Cardiac muscle cell (in vitro differentiated cells and primary cell): ENCODE measurements at regions not wholly inside any gene's neighbourhood (a gene's known extent, or its start where the extent isn't known, plus 50 kb on each side); places are given as distances from the start of the nearest gene placed in this dataset.
A peak's percentile ranks its signal among the peaks of the same experiment; 100 is the strongest.

Experiments used
- DNase-seq, 2 donors: peaks; one replicate each; pipeline versions ENCODE4 v3.0.0 to v3.0.0-alpha.2; 2010 to 2017; ENCODE audit warnings: low read depth in 1 of 2, low spot score in 1 of 2
- H3K27ac ChIP-seq: fragments of 200-600 bp; sonication (generic); 2 replicates; pipeline ENCODE4 v1.5.1; 2016
- H3K27me3 ChIP-seq: fragments of 200-600 bp; sonication (generic); 2 replicates; pipeline ENCODE4 v1.6.0; 2016; ENCODE audit warnings: control low read depth
- H3K36me3 ChIP-seq: fragments of 200-600 bp; sonication (generic); 2 replicates; pipeline ENCODE4 v1.5.1; 2016; ENCODE audit warnings: control low read depth
- H3K4me1 ChIP-seq: fragments of 200-600 bp; sonication (generic); 2 replicates; pipeline ENCODE4 v1.8.1; 2017; ENCODE audit warnings: low read depth, mild to moderate bottlenecking, mixed run types
- H3K4me3 ChIP-seq: fragments of 200-600 bp; sonication (generic); 2 replicates; pipeline ENCODE4 v1.5.1; 2016; ENCODE audit warnings: mild to moderate bottlenecking
- H3K9me3 ChIP-seq: fragments of 200-600 bp; sonication (generic); 2 replicates; pipeline ENCODE4 v1.5.1; 2017; ENCODE audit warnings: low read depth, mild to moderate bottlenecking, control low read depth
- TF ChIP-seq, protein P1 (sequence below): IDR thresholded peaks from 2 replicates; pipeline ENCODE4 v1.5.1; 2012; ENCODE audit warnings: low read depth, mild to moderate bottlenecking, low read length

DNA sequence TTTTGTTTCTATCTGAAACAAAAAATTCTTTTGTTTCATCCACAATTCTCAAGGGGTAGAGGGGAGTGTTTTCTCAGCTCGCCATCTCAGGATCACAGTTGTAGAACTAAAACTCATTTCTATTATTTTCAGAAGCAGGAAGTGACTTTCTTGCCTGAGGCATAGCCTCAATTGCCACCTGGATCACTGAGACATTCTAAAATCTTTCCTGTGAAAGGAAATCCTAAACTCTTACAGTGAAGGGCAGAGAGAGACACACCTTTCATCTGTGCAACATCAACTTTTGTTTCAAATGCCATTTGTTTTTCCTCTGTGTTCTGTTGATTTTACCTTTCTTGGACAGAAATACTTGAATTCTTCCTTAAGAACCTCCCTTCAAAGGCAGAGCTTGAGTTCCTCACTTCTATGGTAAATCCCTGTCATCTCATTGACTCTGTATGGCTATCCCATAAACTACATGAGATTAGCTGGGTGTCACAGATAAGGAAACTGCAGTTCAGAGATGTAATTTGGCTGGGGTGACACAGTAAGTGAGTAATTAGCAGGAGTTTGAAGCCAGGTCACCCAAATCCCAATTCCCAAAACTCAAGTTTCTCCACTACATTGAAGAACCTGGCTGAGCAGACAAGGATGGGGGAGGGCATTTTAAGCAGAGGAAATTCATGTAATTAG, 224.4 kb upstream of the HTR2A start:
- H3K4me3 ChIP-seq: no peak overlapping the region
- H3K36me3 ChIP-seq: no peaks in the 10 kb centered on the region
- DNase-seq: no peak
- no peaks in the 10 kb centered on the region for H3K9me3 ChIP-seq
- H3K27me3 ChIP-seq: no peaks in the 10 kb centered on the region
- H3K4me1 ChIP-seq: peaks cover 6% of the 10 kb centered on the region
- no peak overlapping the region for H3K27ac ChIP-seq
- TF ChIP-seq, protein P1, sequence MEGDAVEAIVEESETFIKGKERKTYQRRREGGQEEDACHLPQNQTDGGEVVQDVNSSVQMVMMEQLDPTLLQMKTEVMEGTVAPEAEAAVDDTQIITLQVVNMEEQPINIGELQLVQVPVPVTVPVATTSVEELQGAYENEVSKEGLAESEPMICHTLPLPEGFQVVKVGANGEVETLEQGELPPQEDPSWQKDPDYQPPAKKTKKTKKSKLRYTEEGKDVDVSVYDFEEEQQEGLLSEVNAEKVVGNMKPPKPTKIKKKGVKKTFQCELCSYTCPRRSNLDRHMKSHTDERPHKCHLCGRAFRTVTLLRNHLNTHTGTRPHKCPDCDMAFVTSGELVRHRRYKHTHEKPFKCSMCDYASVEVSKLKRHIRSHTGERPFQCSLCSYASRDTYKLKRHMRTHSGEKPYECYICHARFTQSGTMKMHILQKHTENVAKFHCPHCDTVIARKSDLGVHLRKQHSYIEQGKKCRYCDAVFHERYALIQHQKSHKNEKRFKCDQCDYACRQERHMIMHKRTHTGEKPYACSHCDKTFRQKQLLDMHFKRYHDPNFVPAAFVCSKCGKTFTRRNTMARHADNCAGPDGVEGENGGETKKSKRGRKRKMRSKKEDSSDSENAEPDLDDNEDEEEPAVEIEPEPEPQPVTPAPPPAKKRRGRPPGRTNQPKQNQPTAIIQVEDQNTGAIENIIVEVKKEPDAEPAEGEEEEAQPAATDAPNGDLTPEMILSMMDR: no peak

DNA sequence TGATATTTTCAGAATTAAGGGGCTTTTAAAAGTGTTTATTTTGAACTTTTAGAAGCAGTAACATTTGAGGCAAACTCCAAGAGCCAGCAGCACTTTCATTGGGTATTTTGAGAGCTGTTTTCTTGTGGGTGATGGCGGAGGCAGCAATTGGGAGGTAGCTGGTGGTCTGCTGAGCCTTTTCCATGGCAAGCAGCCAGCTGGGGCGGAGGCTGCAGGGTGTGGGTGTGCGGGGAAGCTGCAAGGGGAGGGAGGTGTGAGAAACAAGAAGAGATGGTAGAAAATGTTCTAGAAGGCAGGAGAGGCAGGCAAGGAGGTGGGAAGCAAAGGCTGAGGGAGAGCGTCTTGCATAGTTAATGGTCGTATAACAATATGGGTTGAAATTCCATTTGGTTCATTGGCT, 223.4 kb upstream of the HTR2A start:
- Histone ChIP-seq H3K36me3 (no peaks in the 10 kb centered on the region), H3K27me3 (no peaks in the 10 kb centered on the region), H3K4me3 (no peak overlapping the region), H3K9me3 (no peaks in the 10 kb centered on the region), H3K27ac (no peak overlapping the region), H3K4me1 (peaks cover 6% of the 10 kb centered on the region)
- DNase-seq: no peak
- TF ChIP-seq, protein P1: no peak

DNA sequence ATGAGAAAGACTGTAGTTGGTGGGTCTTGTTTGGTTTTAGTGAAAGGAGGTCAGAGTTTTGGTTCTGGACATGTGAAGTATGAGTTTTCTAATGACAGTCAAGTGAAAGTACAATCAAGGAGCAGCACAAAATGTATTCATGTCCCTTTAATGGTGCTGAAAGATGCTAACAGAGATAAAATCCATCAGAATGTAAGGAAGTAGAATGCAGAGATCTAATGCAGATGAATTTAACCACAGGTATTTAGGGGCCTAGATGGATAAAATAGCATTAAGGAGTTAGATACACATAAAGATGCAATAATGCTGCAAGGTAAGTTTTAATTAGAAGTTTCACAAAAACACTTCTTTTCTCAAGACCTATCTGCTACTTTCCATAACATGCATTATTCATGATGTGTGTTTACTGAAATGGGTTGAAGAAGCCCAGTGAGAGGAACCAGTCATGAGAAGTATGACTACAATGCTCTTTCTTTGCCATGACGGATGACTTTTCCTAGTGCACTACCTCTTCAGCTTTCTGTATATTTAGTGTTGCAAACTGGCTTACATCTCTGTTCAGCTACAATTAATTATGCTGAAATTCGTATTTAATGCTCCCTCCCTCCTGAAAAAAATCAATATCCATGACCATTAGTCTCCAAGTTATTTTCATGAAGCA, 222.9 kb upstream of the HTR2A start:
- DNase-seq: no peak
- H3K4me1 ChIP-seq: peaks cover 6% of the 10 kb centered on the region
- H3K27me3 ChIP-seq: no peaks in the 10 kb centered on the region
- no peaks in the 10 kb centered on the region for H3K36me3 ChIP-seq
- H3K9me3 ChIP-seq: no peaks in the 10 kb centered on the region
- no peak overlapping the region for H3K4me3 ChIP-seq
- TF ChIP-seq, protein P1: no peak
- H3K27ac ChIP-seq: no peak overlapping the region

DNA sequence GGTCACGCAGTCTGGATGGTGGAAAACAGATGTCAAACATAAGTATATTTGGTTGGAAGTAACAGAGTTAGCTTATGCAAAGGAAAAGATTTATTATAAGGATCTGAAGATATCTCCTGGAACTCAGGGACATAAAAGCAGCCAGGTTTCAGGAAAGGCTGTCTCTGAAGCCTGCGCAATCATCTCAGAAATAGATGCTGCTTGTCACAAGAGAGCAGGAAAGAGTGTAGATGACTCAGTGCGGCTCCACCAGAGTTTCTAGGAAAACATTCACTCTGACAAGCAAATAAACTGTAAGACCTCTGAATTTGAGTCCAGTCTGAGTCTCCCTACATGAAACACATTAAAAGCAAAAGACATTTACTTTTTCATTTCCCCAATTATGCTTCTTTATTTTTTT, 220.4 kb upstream of the HTR2A start:
- Histone ChIP-seq H3K4me1 (peaks cover 6% of the 10 kb centered on the region), H3K36me3 (no peaks in the 10 kb centered on the region), H3K27me3 (no peaks in the 10 kb centered on the region), H3K27ac (no peak overlapping the region), H3K9me3 (no peaks in the 10 kb centered on the region), H3K4me3 (no peak overlapping the region)
- peak in 1 of 2 donors; percentile 49 for DNase-seq
- TF ChIP-seq, protein P1: no peak

DNA sequence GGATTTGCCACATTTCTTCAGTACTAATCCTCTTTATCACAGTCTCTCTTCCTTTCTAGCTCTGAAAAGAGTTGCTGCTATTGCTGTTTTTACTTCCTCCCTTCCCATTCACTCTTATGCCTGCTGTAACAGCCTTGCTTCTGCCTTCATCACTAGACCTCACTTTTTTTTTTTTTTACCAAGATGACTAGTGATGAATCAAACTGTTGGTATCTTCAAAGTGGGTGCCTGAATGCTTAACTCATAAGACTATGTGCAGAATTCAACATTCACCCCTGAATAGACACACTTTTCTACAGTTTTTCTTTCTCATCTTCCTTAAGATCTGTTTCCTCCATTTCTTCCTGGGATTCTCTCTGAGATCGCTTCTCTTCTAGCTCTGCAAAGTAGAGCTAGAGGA, 217.2 kb upstream of the HTR2A start:
- Histone ChIP-seq H3K4me3 (no peak overlapping the region), H3K27me3 (no peaks in the 10 kb centered on the region), H3K4me1 (peaks cover 10% of the 10 kb centered on the region), H3K36me3 (no peaks in the 10 kb centered on the region), H3K27ac (no peak overlapping the region), H3K9me3 (no peaks in the 10 kb centered on the region)
- DNase-seq: peak in 1 of 2 donors; percentile 33
- TF ChIP-seq, protein P1: no peak
